Ishikawa (cell line): ENCODE measurements at regions not wholly inside any gene's neighbourhood (a gene's known extent, or its start where the extent isn't known, plus 50 kb on each side); places are given as distances from the start of the nearest gene placed in this dataset.

Source experiments
- CEBPB ChIP-seq: IDR thresholded peaks from 2 replicates; pipeline ENCODE4 v1.6.1; 2012
- CREB1 ChIP-seq: IDR thresholded peaks from 2 replicates; pipeline ENCODE4 v1.6.1; 2012; ENCODE audit warnings: low read depth
- TAF1 ChIP-seq: IDR thresholded peaks from 2 replicates; pipeline ENCODE4 v1.6.1; 2012; ENCODE audit warnings: low read depth, mild to moderate bottlenecking
- ZBTB7A ChIP-seq: IDR thresholded peaks from 2 replicates; pipeline ENCODE4 v1.6.1; 2012; ENCODE audit warnings: low read depth
- TF ChIP-seq, protein P1 (sequence below): IDR thresholded peaks from 2 replicates; pipeline ENCODE4 v1.6.1; 2012

- TF ChIP-seq, protein P1, sequence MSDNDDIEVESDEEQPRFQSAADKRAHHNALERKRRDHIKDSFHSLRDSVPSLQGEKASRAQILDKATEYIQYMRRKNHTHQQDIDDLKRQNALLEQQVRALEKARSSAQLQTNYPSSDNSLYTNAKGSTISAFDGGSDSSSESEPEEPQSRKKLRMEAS = no peak
- TF ChIP-seq CREB1 = no peak
- TF ChIP-seq ZBTB7A = no peak
- no peak for TF ChIP-seq CEBPB
- no peak for TF ChIP-seq TAF1
Observed at GRCh38 chr5:67746103-67746502, 469.5 kb upstream of the PIK3R1 start.
